ENCODE measurements at regions not wholly inside any gene's neighbourhood (a gene's known extent, or its start where the extent isn't known, plus 50 kb on each side); places are given as distances from the start of the nearest gene placed in this dataset.

- no peak for DNase-seq (ENCODE audit: low read depth)
- no peak for TF ChIP-seq CTCF (IDR thresholded peaks at IDR 0.05; ENCODE audit: control insufficient read depth, extremely low read depth, insufficient read depth)
Measured at GRCh38 chr18:55166260-55166598, 207.0 kb upstream of the CCDC68 start.

GRCh38 chr18:55163550-55163949 is 204.3 kb upstream of the CCDC68 start:
- DNase-seq (ENCODE audit: low read depth), result no peak
- H3K4me3 ChIP-seq (ENCODE audit: low read depth, low read length), result no peak overlapping the region
- TF ChIP-seq CTCF (IDR thresholded peaks at IDR 0.05; ENCODE audit: control insufficient read depth, extremely low read depth, insufficient read depth), result no peak

More at GRCh38 chr18:55166260-55166598, 207.0 kb upstream of the CCDC68 start:
- H3K4me3 ChIP-seq (ENCODE audit: low read depth, low read length), result no peak overlapping the region

- TF ChIP-seq CTCF (IDR thresholded peaks at IDR 0.05; ENCODE audit: control insufficient read depth, extremely low read depth, insufficient read depth), result no peak
- DNase-seq (ENCODE audit: low read depth), result no peak
- H3K4me3 ChIP-seq (ENCODE audit: low read depth, low read length), result no peak overlapping the region
Measured at GRCh38 chr18:55161916-55162315, 202.7 kb upstream of the CCDC68 start.

GRCh38 chr18:55159027-55159426 is 199.8 kb upstream of the CCDC68 start:
- no peak for DNase-seq (ENCODE audit: low read depth)
- no peak for TF ChIP-seq CTCF (IDR thresholded peaks at IDR 0.05; ENCODE audit: control insufficient read depth, extremely low read depth, insufficient read depth)
- no peak overlapping the region for H3K4me3 ChIP-seq (ENCODE audit: low read depth, low read length)

GRCh38 chr18:55158570-55158969 is 199.3 kb upstream of the CCDC68 start:
- DNase-seq (ENCODE audit: low read depth), result no peak
- no peak for TF ChIP-seq CTCF (IDR thresholded peaks at IDR 0.05; ENCODE audit: control insufficient read depth, extremely low read depth, insufficient read depth)
- no peak overlapping the region for H3K4me3 ChIP-seq (ENCODE audit: low read depth, low read length)

- no peak for TF ChIP-seq CTCF (IDR thresholded peaks at IDR 0.05; ENCODE audit: control insufficient read depth, extremely low read depth, insufficient read depth)
- DNase-seq (ENCODE audit: low read depth), result no peak
- no peak overlapping the region for H3K4me3 ChIP-seq (ENCODE audit: low read depth, low read length)
Measured at GRCh38 chr18:55153346-55153745, 194.1 kb upstream of the CCDC68 start.

GRCh38 chr18:55152801-55153200 is 193.5 kb upstream of the CCDC68 start:
- DNase-seq (ENCODE audit: low read depth), result no peak
- TF ChIP-seq CTCF (IDR thresholded peaks at IDR 0.05; ENCODE audit: control insufficient read depth, extremely low read depth, insufficient read depth), result no peak
- no peak overlapping the region for H3K4me3 ChIP-seq (ENCODE audit: low read depth, low read length)
